ENCODE measurements at regions not wholly inside any gene's neighbourhood (a gene's known extent, or its start where the extent isn't known, plus 50 kb on each side); places are given as distances from the start of the nearest gene placed in this dataset.

- intact Hi-C loops (cut with DNase I), result no loop called here
- Histone ChIP-seq H3K4me3 (no peak overlapping the region), H3K27me3 (no peaks in the 10 kb centered on the region), H3K4me1 (no peaks in the 10 kb centered on the region), H3K36me3 (no peaks in the 10 kb centered on the region), H3K9me3 (no peaks in the 10 kb centered on the region), H3K27ac (no peak overlapping the region)
- no peak for ATAC-seq
- 72 to 74% methylated on average over 2 of the region's 2 CpGs for WGBS, 2 donors
- no peak for TF ChIP-seq CTCF (IDR thresholded peaks at IDR 0.05)
- DNase-seq, result no peak
Measured at GRCh38 chr20:11792568-11792953, 125.1 kb upstream of the BTBD3 start.

GRCh38 chr20:11794525-11794924 lies 123.2 kb upstream of the BTBD3 start:
- intact Hi-C loops (cut with DNase I), result no loop called here
- no peak for ATAC-seq
- Histone ChIP-seq H3K4me3 (no peak overlapping the region), H3K27me3 (no peaks in the 10 kb centered on the region), H3K27ac (no peak overlapping the region), H3K4me1 (no peaks in the 10 kb centered on the region), H3K36me3 (no peaks in the 10 kb centered on the region), H3K9me3 (no peaks in the 10 kb centered on the region)
- no peak for DNase-seq
- WGBS, 2 donors, result 94 to 97% methylated on average over 3 of the region's 3 CpGs
- TF ChIP-seq CTCF (IDR thresholded peaks at IDR 0.05), result no peak

GRCh38 chr20:11795071-11795615 lies 122.5 kb upstream of the BTBD3 start:
- Histone ChIP-seq H3K27me3 (no peaks in the 10 kb centered on the region), H3K27ac (no peak overlapping the region), H3K4me1 (no peaks in the 10 kb centered on the region), H3K9me3 (no peaks in the 10 kb centered on the region), H3K36me3 (no peaks in the 10 kb centered on the region), H3K4me3 (no peak overlapping the region)
- intact Hi-C loops (cut with DNase I), result no loop called here
- DNase-seq (no peak), ATAC-seq (no peak)
- no peak for TF ChIP-seq CTCF (IDR thresholded peaks at IDR 0.05)
- 83 to 91% methylated on average over 8 of the region's 8 CpGs for WGBS, 2 donors

- Histone ChIP-seq H3K27ac (no peak overlapping the region), H3K9me3 (no peaks in the 10 kb centered on the region), H3K36me3 (no peaks in the 10 kb centered on the region), H3K4me3 (no peak overlapping the region), H3K4me1 (no peaks in the 10 kb centered on the region), H3K27me3 (peaks cover 0 to 2% (median 0%) of the 10 kb centered on the region in 7 donors)
- DNase-seq (no peak), ATAC-seq (no peak)
- 72 to 89% methylated on average over 4 of the region's 4 CpGs for WGBS, 2 donors
- intact Hi-C loops (cut with DNase I), result no loop called here
- TF ChIP-seq CTCF (IDR thresholded peaks at IDR 0.05), result no peak
Measured at GRCh38 chr20:11796026-11796425, 121.7 kb upstream of the BTBD3 start.
